WTC11 (cell line): ENCODE measurements at regions not wholly inside any gene's neighbourhood (a gene's known extent, or its start where the extent isn't known, plus 50 kb on each side); places are given as distances from the start of the nearest gene placed in this dataset.

Experiments
- ATAC-seq: fragments of 200-7000 bp; cut with Tn5 transposase; 2 replicates; pipeline ENCODE4 v1.10.0; 2021; ENCODE audit warnings: mild to moderate bottlenecking, moderate library complexity
- CTCF ChIA-PET: fragments of 300-600 bp; sonication (Branson Sonifier 250); formaldehyde crosslinking; loops from one replicate; lab custom pipeline; 2021; ENCODE audit warnings: antibody characterized with exemption; lab: Charles Lee
- POLR2A ChIA-PET: fragments of 350-600 bp; sonication (Branson Sonifier 250); formaldehyde crosslinking; loops from one replicate; lab custom pipeline; 2021; ENCODE audit warnings: antibody characterized with exemption; lab: Charles Lee
- DNase-seq: peaks from one replicate; pipeline ENCODE4 v3.0.0; 2021; ENCODE audit warnings: low spot score
- H3K27ac Mint-ChIP-seq: 2 replicates; pipeline ENCODE4 v1.8.0; 2021; ENCODE audit warnings: mixed read lengths
- H3K27me3 Mint-ChIP-seq: 2 replicates; pipeline ENCODE4 v1.8.0; 2021; ENCODE audit warnings: low read depth, mild to moderate bottlenecking, moderate library complexity, mixed read lengths
- H3K36me3 Mint-ChIP-seq: 2 replicates; pipeline ENCODE4 v1.8.0; 2021; ENCODE audit warnings: mixed read lengths
- H3K4me1 Mint-ChIP-seq: 2 replicates; pipeline ENCODE4 v1.8.0; 2022; ENCODE audit warnings: mixed read lengths
- H3K4me3 Mint-ChIP-seq: 2 replicates; pipeline ENCODE4 v1.8.0; 2021; ENCODE audit warnings: mild to moderate bottlenecking, moderate library complexity, mixed read lengths
- H3K9me3 Mint-ChIP-seq: 2 replicates; pipeline ENCODE4 v1.8.0; 2021; ENCODE audit warnings: mixed read lengths
- AR ChIP-seq: fragments of 250-450 bp; sonication (Bioruptor Pico); IDR thresholded peaks from 2 replicates; pipeline ENCODE4 v1.9.0; 2021; ENCODE audit warnings: mild to moderate bottlenecking
- ATF6 ChIP-seq: sonication (generic); formaldehyde crosslinking; IDR thresholded peaks from 2 replicates; pipeline ENCODE4 v1.8.1; 2023; ENCODE audit warnings: mild to moderate bottlenecking, missing genetic modification reagents
- CDX4 ChIP-seq: fragments of 250-450 bp; sonication (Bioruptor Pico); IDR thresholded peaks from 2 replicates; pipeline ENCODE4 v1.9.0; 2021; ENCODE audit warnings: moderate library complexity, mild to moderate bottlenecking, inconsistent platforms, borderline replicate concordance
- CREB1 ChIP-seq: sonication (generic); formaldehyde crosslinking; IDR thresholded peaks from 2 replicates; pipeline ENCODE4 v1.8.0; 2023; ENCODE audit warnings: mild to moderate bottlenecking, missing genetic modification reagents
- GRHL2 ChIP-seq: fragments of 250-450 bp; sonication (Bioruptor Pico); IDR thresholded peaks from 2 replicates; pipeline ENCODE4 v1.8.0; 2022; ENCODE audit warnings: mild to moderate bottlenecking, moderate library complexity; ENCODE audit not compliant: insufficient replicate concordance, severe bottlenecking
- HMGA2 ChIP-seq: fragments of 250-450 bp; sonication (Bioruptor Pico); IDR thresholded peaks from 2 replicates; pipeline ENCODE4 v1.4.0; 2021; ENCODE audit warnings: mild to moderate bottlenecking, moderate library complexity
- IRF1 ChIP-seq: sonication (generic); formaldehyde crosslinking; IDR thresholded peaks from 2 replicates; pipeline ENCODE4 v1.8.0; 2023; ENCODE audit warnings: missing genetic modification reagents
- MAX ChIP-seq: sonication (generic); formaldehyde crosslinking; IDR thresholded peaks from 2 replicates; pipeline ENCODE4 v1.8.0; 2022; ENCODE audit warnings: mild to moderate bottlenecking, missing genetic modification reagents
- NFATC4 ChIP-seq: fragments of 250-450 bp; sonication (Bioruptor Pico); IDR thresholded peaks from 2 replicates; pipeline ENCODE4 v1.9.0; 2021; ENCODE audit warnings: mild to moderate bottlenecking
- NR1H2 ChIP-seq: sonication (generic); formaldehyde crosslinking; IDR thresholded peaks from 2 replicates; pipeline ENCODE4 v1.9.0; 2021; ENCODE audit warnings: mild to moderate bottlenecking, moderate library complexity, missing genetic modification reagents
- OVOL2 ChIP-seq: fragments of 250-450 bp; sonication (Bioruptor Pico); IDR thresholded peaks from 2 replicates; pipeline ENCODE4 v1.9.0; 2021; ENCODE audit warnings: mild to moderate bottlenecking, borderline replicate concordance
- ZNF219 ChIP-seq: sonication (generic); formaldehyde crosslinking; IDR thresholded peaks from 2 replicates; pipeline ENCODE4 v1.8.0; 2023; ENCODE audit warnings: missing genetic modification reagents, mild to moderate bottlenecking, borderline replicate concordance
- ZNF281 ChIP-seq: sonication (generic); formaldehyde crosslinking; IDR thresholded peaks from 2 replicates; pipeline ENCODE4 v1.8.0; 2023; ENCODE audit warnings: mild to moderate bottlenecking, missing genetic modification reagents
- TF ChIP-seq, protein P1 (sequence below): sonication (generic); formaldehyde crosslinking; IDR thresholded peaks from 2 replicates; pipeline ENCODE4 v1.8.0; 2022; ENCODE audit warnings: mild to moderate bottlenecking, missing genetic modification reagents
- TF ChIP-seq, protein P2 (sequence below): sonication (generic); formaldehyde crosslinking; conservative IDR thresholded peaks from 2 replicates; pipeline ENCODE4 v1.8.1; 2022; ENCODE audit warnings: mild to moderate bottlenecking, missing genetic modification reagents

DNA sequence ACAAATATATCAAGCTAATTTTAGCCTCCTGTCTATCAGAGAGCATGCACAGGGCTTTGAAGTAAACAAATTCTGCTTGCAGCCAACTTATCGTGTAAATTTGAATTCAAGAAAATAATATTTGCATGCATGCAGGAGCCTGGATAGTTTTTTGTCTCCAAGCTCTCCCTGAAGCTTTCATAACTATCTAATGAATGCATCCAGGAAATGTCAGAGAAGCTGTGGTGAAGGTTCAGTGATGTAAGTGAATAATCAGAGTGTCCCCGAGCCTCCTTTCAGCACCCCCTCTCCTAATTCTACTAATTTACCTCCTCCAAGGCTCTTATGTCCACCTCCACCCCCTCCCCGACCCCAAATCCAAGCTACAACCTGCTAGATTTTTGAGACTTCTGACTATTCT is 172.0 kb upstream of the ZNF32 start:
- no peaks in the 10 kb centered on the region for H3K36me3 Mint-ChIP-seq
- no peak for DNase-seq
- TF ChIP-seq NR1H2 (CRISPR knock-in tag) = no peak
- TF ChIP-seq OVOL2 (CRISPR knock-in tag) = no peak
- TF ChIP-seq HMGA2 (CRISPR knock-in tag) = 0 out of 2 replicates have a peak, but pooled peaks have one; percentile 3
- no peak for TF ChIP-seq ATF6
- TF ChIP-seq, all 79 proteins: peak for 1
- ChIA-PET CTCF (interaction anchor here (0.5 kb wide), 1 partner anchor 361 kb away, joined by 3 read pairs; no protein-coding TSS in a partner anchor), POLR2A (interaction anchor here (0.6 kb wide), 1 partner anchor 272 kb away, joined by 4 read pairs; no protein-coding TSS in a partner anchor)
- Mint-ChIP-seq H3K27me3 (no peaks in the 10 kb centered on the region), H3K27ac (no peak overlapping the region), H3K4me1 (no peaks in the 10 kb centered on the region), H3K9me3 (no peaks in the 10 kb centered on the region), H3K4me3 (no peak overlapping the region)
- ATAC-seq = no peak

GRCh38 chr10:43819464-43820230 is 171.0 kb upstream of the ZNF32 start:
- TF ChIP-seq CDX4 (CRISPR knock-in tag) = no peak
- TF ChIP-seq ATF6 = no peak
- TF ChIP-seq MAX (CRISPR knock-in tag) = no peak
- TF ChIP-seq ZNF281 (CRISPR knock-in tag) = no peak
- TF ChIP-seq ZNF219 (CRISPR knock-in tag) = no peak
- TF ChIP-seq, protein P1, sequence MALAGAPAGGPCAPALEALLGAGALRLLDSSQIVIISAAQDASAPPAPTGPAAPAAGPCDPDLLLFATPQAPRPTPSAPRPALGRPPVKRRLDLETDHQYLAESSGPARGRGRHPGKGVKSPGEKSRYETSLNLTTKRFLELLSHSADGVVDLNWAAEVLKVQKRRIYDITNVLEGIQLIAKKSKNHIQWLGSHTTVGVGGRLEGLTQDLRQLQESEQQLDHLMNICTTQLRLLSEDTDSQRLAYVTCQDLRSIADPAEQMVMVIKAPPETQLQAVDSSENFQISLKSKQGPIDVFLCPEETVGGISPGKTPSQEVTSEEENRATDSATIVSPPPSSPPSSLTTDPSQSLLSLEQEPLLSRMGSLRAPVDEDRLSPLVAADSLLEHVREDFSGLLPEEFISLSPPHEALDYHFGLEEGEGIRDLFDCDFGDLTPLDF (CRISPR knock-in tag) = no peak
- Mint-ChIP-seq H3K36me3 (no peaks in the 10 kb centered on the region), H3K27me3 (no peaks in the 10 kb centered on the region), H3K27ac (no peak overlapping the region), H3K9me3 (no peaks in the 10 kb centered on the region), H3K4me3 (no peak overlapping the region), H3K4me1 (no peaks in the 10 kb centered on the region)
- ChIA-PET POLR2A (no interaction called here), CTCF (no interaction called here)
- DNase-seq (no peak), ATAC-seq (no peak)

GRCh38 chr10:43818687-43819086 is 170.0 kb upstream of the ZNF32 start:
- Mint-ChIP-seq H3K4me1 (no peaks in the 10 kb centered on the region), H3K36me3 (no peaks in the 10 kb centered on the region), H3K27ac (no peak overlapping the region)
- TF ChIP-seq NR1H2 (CRISPR knock-in tag) = no peak
- TF ChIP-seq GRHL2 = no peak
- no peak for TF ChIP-seq CREB1 (CRISPR knock-in tag)
- no peak for TF ChIP-seq HMGA2 (CRISPR knock-in tag)
- TF ChIP-seq NFATC4 (CRISPR knock-in tag) = no peak
- TF ChIP-seq, protein P2, sequence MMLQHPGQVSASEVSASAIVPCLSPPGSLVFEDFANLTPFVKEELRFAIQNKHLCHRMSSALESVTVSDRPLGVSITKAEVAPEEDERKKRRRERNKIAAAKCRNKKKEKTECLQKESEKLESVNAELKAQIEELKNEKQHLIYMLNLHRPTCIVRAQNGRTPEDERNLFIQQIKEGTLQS (CRISPR knock-in tag) = no peak
- TF ChIP-seq IRF1 = no peak
- no peak for TF ChIP-seq AR (CRISPR knock-in tag)

More at GRCh38 chr10:43818687-43819086, 170.0 kb upstream of the ZNF32 start:
- CTCF ChIA-PET = no interaction called here
- POLR2A ChIA-PET = no interaction called here
- Mint-ChIP-seq H3K9me3 (no peaks in the 10 kb centered on the region), H3K4me3 (no peak overlapping the region), H3K27me3 (no peaks in the 10 kb centered on the region)
- no peak for ATAC-seq
- DNase-seq = no peak
